LoVo (cell line): ENCODE measurements at regions not wholly inside any gene's neighbourhood (a gene's known extent, or its start where the extent isn't known, plus 50 kb on each side); places are given as distances from the start of the nearest gene placed in this dataset.

Experiments
- DNase-seq: peaks from one replicate; pipeline ENCODE4 v3.0.0-alpha.2; 2016; ENCODE audit warnings: low spot score

- no peak for DNase-seq
Measured at GRCh38 chr5:3222924-3223323, 372.7 kb upstream of the IRX1 start.

DNA sequence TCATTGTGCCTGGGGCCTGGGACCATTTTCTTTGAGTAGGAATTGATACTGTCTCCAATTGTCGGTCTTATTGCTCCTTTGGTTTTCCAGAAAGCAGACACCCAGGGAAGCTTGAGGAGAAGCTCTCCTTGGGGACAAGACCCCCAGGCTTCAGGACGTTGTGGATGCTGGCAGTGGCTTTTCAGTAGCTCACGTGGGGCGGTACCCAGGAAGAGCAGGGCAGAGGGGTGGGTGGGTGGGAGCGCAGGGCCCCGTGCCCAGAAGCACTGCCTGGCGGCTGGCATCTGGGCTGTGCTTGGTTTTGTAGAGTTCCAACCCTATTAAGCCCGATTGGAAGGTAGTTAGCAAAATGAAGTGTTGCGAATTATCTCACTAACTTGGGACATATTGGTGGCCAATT lies 374.2 kb upstream of the IRX1 start:
- no peak for DNase-seq

GRCh38 chr5:3220638-3221288 lies 374.9 kb upstream of the IRX1 start:
- DNase-seq: no peak

- DNase-seq: no peak
Measured at GRCh38 chr5:3220201-3220600, 375.4 kb upstream of the IRX1 start.

DNA sequence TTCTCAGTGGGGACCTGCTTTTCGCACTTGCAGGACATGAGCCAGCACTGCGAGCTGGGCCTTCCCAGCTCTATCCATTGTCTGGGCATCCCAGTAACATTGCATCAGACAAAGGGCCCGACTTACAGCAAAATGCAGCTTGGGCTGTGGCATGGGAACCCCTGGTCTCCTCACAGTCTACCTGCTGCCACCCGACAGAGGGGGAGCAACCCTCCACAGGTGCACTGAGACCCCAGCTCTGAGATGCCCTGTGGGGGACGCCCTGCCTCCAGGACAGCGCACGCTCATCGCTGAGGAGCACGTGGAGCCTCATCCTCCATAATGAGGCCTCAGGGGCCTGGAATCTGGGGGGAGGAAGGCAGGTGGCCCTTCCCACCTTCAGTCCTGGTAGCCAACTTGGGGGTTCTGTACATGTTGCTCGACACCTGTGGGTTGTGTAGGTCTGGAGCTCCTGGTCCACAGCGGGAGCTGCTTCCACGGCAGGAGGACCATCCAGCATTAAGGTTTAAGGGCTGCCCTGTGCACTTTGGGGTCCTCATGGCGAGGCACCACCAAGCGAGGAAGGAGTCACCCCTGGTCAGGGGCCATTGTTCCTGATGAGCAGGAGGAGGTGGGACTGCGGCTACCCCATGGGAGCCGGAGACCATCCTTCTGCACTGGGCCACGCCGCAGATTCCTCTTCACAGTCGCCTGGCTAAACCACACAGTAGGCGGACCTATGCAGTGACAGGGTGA lies 376.5 kb upstream of the IRX1 start:
- DNase-seq: no peak

DNA sequence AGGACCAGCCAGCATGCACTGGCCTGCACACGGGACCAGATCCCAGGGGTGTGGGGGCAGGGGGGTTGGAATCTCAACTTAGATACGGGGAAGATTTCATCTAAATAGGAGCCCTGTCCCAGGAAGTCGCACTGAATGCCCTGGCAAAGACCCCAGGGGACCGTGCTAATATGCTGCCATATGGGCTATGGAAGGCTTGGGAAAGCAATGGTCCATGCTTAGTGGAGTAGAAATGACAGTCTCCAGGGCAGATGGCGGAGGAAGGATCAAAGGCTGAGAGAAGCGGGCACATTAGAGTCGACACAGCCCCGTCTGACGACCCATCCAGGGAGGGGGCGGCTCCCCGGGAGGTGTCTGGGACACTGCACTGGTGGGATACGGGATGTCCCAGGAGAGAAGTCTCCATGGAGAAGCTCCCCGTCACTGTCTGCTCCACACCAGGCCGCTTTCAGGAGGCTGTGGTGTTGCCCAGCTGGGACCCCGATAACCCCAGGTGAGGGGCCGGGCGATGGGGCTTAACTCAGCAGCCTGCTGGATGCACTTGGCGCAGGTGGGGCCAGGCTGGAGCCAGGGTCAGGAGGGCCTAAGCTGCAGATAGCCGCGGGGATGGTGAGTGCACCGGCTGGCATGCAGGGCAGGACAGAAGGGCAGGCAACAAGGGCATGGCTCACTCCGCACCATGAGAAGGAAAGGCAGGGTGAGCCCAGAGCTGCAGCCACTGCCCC lies 377.7 kb upstream of the IRX1 start:
- DNase-seq: no peak

- DNase-seq: no peak
Measured at GRCh38 chr5:3217114-3217513, 378.5 kb upstream of the IRX1 start.

GRCh38 chr5:3216386-3216785 lies 379.2 kb upstream of the IRX1 start:
- DNase-seq: no peak

GRCh38 chr5:3214838-3215374 lies 380.7 kb upstream of the IRX1 start:
- no peak for DNase-seq

- no peak for DNase-seq
Measured at GRCh38 chr5:3214396-3214795, 381.2 kb upstream of the IRX1 start.

- no peak for DNase-seq
Measured at GRCh38 chr5:3212869-3213268, 382.8 kb upstream of the IRX1 start.

GRCh38 chr5:3210531-3210930 lies 385.1 kb upstream of the IRX1 start:
- DNase-seq: no peak

DNA sequence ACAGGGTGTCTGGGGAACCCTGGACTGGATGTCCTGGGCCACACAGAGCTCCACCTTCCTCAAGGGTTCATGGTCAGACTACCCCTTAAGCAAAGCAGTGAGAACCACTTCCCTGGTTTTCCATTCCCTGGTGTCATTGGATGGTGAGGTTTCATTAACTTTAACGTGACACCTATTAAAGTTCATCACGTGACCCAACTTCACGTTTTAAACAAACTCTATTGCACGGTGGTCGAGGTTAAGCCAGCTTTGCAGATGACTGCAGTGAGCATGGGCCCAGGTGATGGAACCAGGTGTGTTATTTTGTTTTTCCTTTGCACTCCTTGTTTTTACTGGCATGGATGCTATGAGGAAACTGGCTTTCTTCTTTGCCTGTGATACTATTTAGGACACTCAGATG lies 385.7 kb upstream of the IRX1 start:
- DNase-seq: no peak

GRCh38 chr5:3202570-3202969 lies 393.1 kb upstream of the IRX1 start:
- no peak for DNase-seq

GRCh38 chr5:3201941-3202340 lies 393.7 kb upstream of the IRX1 start:
- no peak for DNase-seq

GRCh38 chr5:3201121-3201520 lies 394.5 kb upstream of the IRX1 start:
- no peak for DNase-seq

- no peak for DNase-seq
Measured at GRCh38 chr5:3199962-3200755, 395.5 kb upstream of the IRX1 start.

DNA sequence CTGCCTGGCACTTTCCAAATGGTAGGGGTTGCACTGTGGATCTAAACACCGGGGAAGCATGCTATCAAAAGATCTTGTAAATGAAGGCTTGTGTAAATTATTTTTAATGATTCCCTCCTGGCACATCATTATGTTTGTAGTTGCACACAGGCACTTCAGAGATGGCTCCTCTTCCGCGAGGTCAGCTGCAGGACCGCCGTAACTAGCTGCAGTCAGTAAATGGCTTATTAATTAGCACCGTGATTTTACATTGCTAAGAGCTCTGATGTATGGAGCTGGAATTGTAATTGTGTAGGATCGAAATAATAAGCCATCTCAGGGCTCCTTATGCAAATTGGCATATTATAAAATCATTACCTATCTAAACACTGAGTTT lies 397.6 kb upstream of the IRX1 start:
- no peak for DNase-seq

GRCh38 chr5:3197304-3198073 lies 398.1 kb upstream of the IRX1 start:
- DNase-seq: no peak

GRCh38 chr5:3195994-3196393 lies 399.6 kb upstream of the IRX1 start:
- DNase-seq: no peak

DNA sequence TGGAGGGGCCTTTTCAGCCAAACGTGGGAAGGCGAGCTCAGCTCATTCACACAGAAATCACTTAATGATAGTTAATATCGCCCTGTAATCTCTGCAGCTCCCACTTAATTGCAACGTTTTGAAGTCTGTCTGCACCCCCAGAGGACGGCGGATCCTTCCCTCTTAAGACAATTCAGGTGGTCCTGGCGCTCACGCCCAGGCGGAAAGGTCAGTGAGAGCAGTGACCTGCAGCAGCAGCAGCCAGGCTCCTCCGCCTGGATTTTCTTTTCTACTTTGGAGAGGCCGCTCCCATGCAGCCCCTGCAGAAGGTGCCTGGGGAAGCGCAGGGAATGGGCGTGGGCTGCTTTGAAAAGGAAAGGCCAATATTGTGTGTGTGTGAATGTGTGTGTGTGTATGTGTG lies 400.9 kb upstream of the IRX1 start:
- DNase-seq: no peak

DNA sequence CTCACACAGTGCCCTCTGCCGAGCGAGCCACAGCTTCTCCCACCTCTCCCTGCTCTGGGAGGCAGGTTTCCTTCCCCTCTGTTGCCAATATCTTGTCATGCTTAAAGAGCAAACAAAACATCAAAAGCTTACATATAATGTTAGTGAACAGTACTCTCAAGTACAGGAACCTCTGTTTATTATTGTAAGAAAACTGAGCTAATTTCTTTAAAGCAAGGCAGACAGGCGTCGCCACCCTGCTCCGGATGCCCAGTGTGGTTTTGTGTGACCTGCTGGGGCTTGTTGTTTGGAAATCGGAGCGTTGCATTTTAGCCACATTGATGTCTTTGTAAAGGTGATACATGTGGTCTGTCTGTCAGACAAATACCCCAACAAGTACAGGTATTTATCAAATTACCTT lies 401.4 kb upstream of the IRX1 start:
- DNase-seq: no peak
